HepG2 (cell line): ENCODE measurements at regions not wholly inside any gene's neighbourhood (a gene's known extent, or its start where the extent isn't known, plus 50 kb on each side); places are given as distances from the start of the nearest gene placed in this dataset.

Source experiments
- ATAC-seq: fragments of 200-7000 bp; cut with Tn5 transposase; 3 replicates; pipeline ENCODE4 v1.9.1; 2020; ENCODE audit warnings: mild to moderate bottlenecking, moderate library complexity
- BruUV-seq: library from RNA; stranded (reverse); fragments of 400-500 nt; replicated peaks from 2 replicates; lab custom pipeline; 2021; lab: Mats Ljungman, UMichigan
- CTCF ChIA-PET: fragments of 300-600 bp; formaldehyde crosslinking; extraction: SDS; loops from one replicate; lab custom pipeline; 2021; ENCODE audit warnings: low total read pairs, inconsistent platforms, low intra/inter-chr PET ratio; lab: Yijun Ruan, JAX
- POLR2A ChIA-PET: fragments of 350-600 bp; sonication (Branson Sonifier 250); formaldehyde crosslinking; loops from one replicate; lab custom pipeline; 2020; ENCODE audit warnings: antibody characterized with exemption, inconsistent platforms; lab: Yijun Ruan, JAX
- DNase-seq: peaks from one replicate; pipeline ENCODE4 v3.0.0-alpha.2; 2015; ENCODE audit warnings: low spot score
- FAIRE-seq: peaks from 3 replicates; lab custom pipeline; 2011; peaks lifted over from hg19 to GRCh38; lab: Jason Lieb, UNC
- H2AFZ ChIP-seq: one replicate; pipeline ENCODE4 v1.6.1; 2011; ENCODE audit warnings: low read length, inconsistent platforms
- H3K27ac ChIP-seq: fragments of 300-600 bp; 3 replicates; pipeline ENCODE4 v1.8.0; 2011; ENCODE audit warnings: mixed run types, mild to moderate bottlenecking, mixed read lengths, low read length, inconsistent platforms; ENCODE audit not compliant: insufficient read depth; ENCODE audit errors: extremely low read length
- H3K27me3 ChIP-seq, 2 experiments: fragments of 200-600 bp in 1 of 2; 2 replicates in 1 of 2; 3 replicates in 1 of 2; pipeline versions ENCODE4 v1.6.0 to v1.8.0; 2011; ENCODE audit warnings: low read length in 2 of 2, mild to moderate bottlenecking in 2 of 2, moderate library complexity in 2 of 2, inconsistent platforms in 1 of 2; ENCODE audit not compliant: insufficient read depth in 2 of 2, control insufficient read depth in 1 of 2
- H3K36me3 ChIP-seq, 2 experiments: fragments of 200-600 bp in 1 of 2; replicated peaks in 1 of 2; 2 replicates in 1 of 2; 3 replicates in 1 of 2; pipeline versions ENCODE4 v1.5.1 to v1.8.0; 2011; ENCODE audit warnings: low read length in 2 of 2, inconsistent platforms in 1 of 2; ENCODE audit not compliant: insufficient read depth in 2 of 2, control insufficient read depth in 1 of 2
- H3K4me1 ChIP-seq: 2 replicates; pipeline ENCODE4 v1.5.1; 2012; ENCODE audit warnings: low read length, inconsistent platforms; ENCODE audit not compliant: insufficient read depth
- H3K4me2 ChIP-seq: 2 replicates; pipeline ENCODE4 v1.6.0; 2011; ENCODE audit warnings: low read depth, low read length, inconsistent platforms
- H3K4me3 ChIP-seq, 3 experiments: fragments of 200-600 bp in 1 of 3; sonication (generic), shearing (Covaris generic) in 1 of 3; replicated peaks in 1 of 3; 2 replicates each; pipeline ENCODE4 v1.5.1; 2011 to 2016; ENCODE audit warnings: low read length in 3 of 3, inconsistent platforms in 2 of 3, low read depth in 2 of 3, mild to moderate bottlenecking in 2 of 3, control low read depth in 1 of 3, mixed read lengths in 1 of 3; ENCODE audit not compliant: insufficient read depth in 1 of 3
- H3K79me2 ChIP-seq: one replicate; pipeline ENCODE4 v1.6.1; 2011; ENCODE audit warnings: low read length, inconsistent platforms; ENCODE audit not compliant: insufficient read depth
- H3K9ac ChIP-seq: 2 replicates; pipeline ENCODE4 v1.6.0; 2011; ENCODE audit warnings: mild to moderate bottlenecking, low read depth, low read length, inconsistent platforms; ENCODE audit not compliant: insufficient read depth
- H3K9me3 ChIP-seq: 2 replicates; pipeline ENCODE4 v1.5.1; 2012; ENCODE audit warnings: mild to moderate bottlenecking, low read length
- H4K20me1 ChIP-seq: 2 replicates; pipeline ENCODE4 v1.6.0; 2011; ENCODE audit warnings: inconsistent platforms, mild to moderate bottlenecking, low read length, moderate library complexity; ENCODE audit not compliant: insufficient read depth
- ATF7-NPFF ChIP-seq: sonication (generic); formaldehyde crosslinking; IDR thresholded peaks from 2 replicates; pipeline ENCODE4 v1.8.1; 2023; ENCODE audit warnings: mild to moderate bottlenecking, low read depth, missing genetic modification reagents, moderate library complexity
- IKZF4 ChIP-seq: sonication (generic); formaldehyde crosslinking; IDR thresholded peaks from 2 replicates; pipeline ENCODE4 v1.5.1; 2020; ENCODE audit warnings: borderline replicate concordance, mild to moderate bottlenecking, low read depth, missing genetic modification reagents; ENCODE audit errors: not compliant biosample characterization
- MLXIP ChIP-seq: sonication (generic); formaldehyde crosslinking; IDR thresholded peaks from 2 replicates; pipeline ENCODE4 v1.9.0; 2021; ENCODE audit warnings: missing genetic modification reagents, borderline replicate concordance
- MNT ChIP-seq: fragments of 450-650 bp; IDR thresholded peaks from 2 replicates; pipeline ENCODE4 v1.6.1; 2016
- SNAPC2 ChIP-seq: sonication (generic); formaldehyde crosslinking; IDR thresholded peaks from 2 replicates; pipeline ENCODE4 v1.8.1; 2022; ENCODE audit warnings: mild to moderate bottlenecking, missing genetic modification reagents
- ZKSCAN1 ChIP-seq: fragments of 150-350 bp; IDR thresholded peaks from 2 replicates; pipeline ENCODE4 v1.6.1; 2014; ENCODE audit warnings: low read length
- ZNF34 ChIP-seq: sonication (generic); formaldehyde crosslinking; IDR thresholded peaks from 2 replicates; pipeline ENCODE4 v1.4.0; 2020; ENCODE audit warnings: mild to moderate bottlenecking, missing genetic modification reagents, borderline replicate concordance
- ZNF382 ChIP-seq: sonication (generic); formaldehyde crosslinking; IDR thresholded peaks from 2 replicates; pipeline ENCODE4 v1.5.0; 2020; ENCODE audit warnings: missing genetic modification reagents, mild to moderate bottlenecking, borderline replicate concordance
- ZNF616 ChIP-seq: sonication (generic); formaldehyde crosslinking; IDR thresholded peaks from 2 replicates; pipeline ENCODE4 v1.5.0; 2020; ENCODE audit warnings: low read depth, mild to moderate bottlenecking, missing genetic modification reagents
- ZSCAN30 ChIP-seq: sonication (generic); formaldehyde crosslinking; IDR thresholded peaks from 2 replicates; pipeline ENCODE4 v1.5.0; 2020; ENCODE audit warnings: mild to moderate bottlenecking, missing genetic modification reagents
- WGBS: methylation state at CpG from one replicate; pipeline ENCODE4 v1.1.6; 2017; ENCODE audit warnings: low lambda C conversion rate; 5-methylcytosine and 5-hydroxymethylcytosine counted together
- in situ Hi-C: cut with HindIII; loops from 2 replicates; pipeline ENCODE4 v1.10.0; 2017; ENCODE audit warnings: low pct_unique_long_range_greater_than_20kb; ENCODE audit not compliant: extremely low pct_ligation_motif_present
- intact Hi-C: fragments of 100-400 bp; cut with micrococcal nuclease; formaldehyde crosslinking; loops from one replicate; pipeline ENCODE4 v1.10.0; 2022; ENCODE audit not compliant: unreplicated experiment

- no peak for TF ChIP-seq ZNF34 (CRISPR knock-in tag)
Measured at GRCh38 chr13:42673677-42674076, 99.7 kb downstream of the TNFSF11 start (continued).

- BruUV-seq: no TSS peak
- in situ Hi-C loops (no loop called here), intact Hi-C loops (no loop called here)
- Histone ChIP-seq H3K4me2 (no peak overlapping the region), H3K4me3 (no peak overlapping the region), H3K9ac (no peak overlapping the region), H3K4me1 (no peaks in the 10 kb centered on the region), H3K79me2 (no peaks in the 10 kb centered on the region), H3K27me3 (no peaks in the 10 kb centered on the region), H3K27ac (no peak overlapping the region), H3K9me3 (no peaks in the 10 kb centered on the region), H3K36me3 (no peaks in the 10 kb centered on the region), H4K20me1 (no peaks in the 10 kb centered on the region), H2AFZ (no peak overlapping the region)
- POLR2A ChIA-PET: no interaction called here
- 15% methylated on average over 2 of the region's 2 CpGs for WGBS
- TF ChIP-seq ZNF382 (CRISPR knock-in tag): no peak
- no peak for TF ChIP-seq SNAPC2 (CRISPR knock-in tag)
- no peak for TF ChIP-seq IKZF4 (CRISPR knock-in tag)
- no peak for TF ChIP-seq MNT
- TF ChIP-seq MLXIP: no peak
- no peak for TF ChIP-seq ZNF616 (CRISPR knock-in tag)
- TF ChIP-seq ATF7-NPFF (CRISPR knock-in tag): no peak
- no peak for TF ChIP-seq ZKSCAN1
- no peak for TF ChIP-seq ZSCAN30 (CRISPR knock-in tag)
- ATAC-seq (no peak), FAIRE-seq (no peak), DNase-seq (no peak)
- CTCF ChIA-PET: no interaction called here
Measured at GRCh38 chr13:42680748-42681147, 100.6 kb upstream of the FAM216B start.
